Mesodermal cell (in vitro differentiated cells): ENCODE measurements at regions not wholly inside any gene's neighbourhood (a gene's known extent, or its start where the extent isn't known, plus 50 kb on each side); places are given as distances from the start of the nearest gene placed in this dataset.
"Not testable (repeated sequence)": the region's sequence is repeated elsewhere in the genome, so short reads cannot be mapped to it uniquely, and the experiment has no call there.

Experiments used
- H3K27ac ChIP-seq: 2 replicates; pipeline ENCODE4 v1.7.0; 2013; ENCODE audit warnings: mild to moderate bottlenecking, low read depth, low read length, moderate library complexity; ENCODE audit not compliant: severe bottlenecking
- H3K36me3 ChIP-seq: 2 replicates; pipeline ENCODE4 v1.7.1; 2013; ENCODE audit warnings: mild to moderate bottlenecking, low read length, moderate library complexity; ENCODE audit not compliant: control insufficient read depth, insufficient read depth
- H3K4me1 ChIP-seq: one replicate; pipeline ENCODE4 v1.7.1; 2013; ENCODE audit warnings: mild to moderate bottlenecking, low read length; ENCODE audit not compliant: insufficient read depth, control insufficient read depth, poor library complexity, severe bottlenecking
- H3K4me3 ChIP-seq: 2 replicates; pipeline ENCODE4 v1.7.0; 2013; ENCODE audit warnings: low read length, control low read depth, mild to moderate bottlenecking; ENCODE audit not compliant: insufficient read depth, poor library complexity, severe bottlenecking; ENCODE audit errors: extremely low read depth
- H3K9me3 ChIP-seq: 2 replicates; pipeline ENCODE4 v1.7.1; 2013; ENCODE audit warnings: mild to moderate bottlenecking, low read length, moderate library complexity; ENCODE audit not compliant: control insufficient read depth
- WGBS, 2 experiments: methylation state at CpG; one replicate each; pipeline ENCODE4 v1.1.5; 2013; ENCODE audit warnings: missing lambda C conversion rate in 2 of 2; ENCODE audit not compliant: insufficient coverage in 2 of 2; 5-methylcytosine and 5-hydroxymethylcytosine counted together

GRCh38 chr16:8044796-8045195 is 545.5 kb downstream of the TMEM114 start:
- WGBS, 2 experiments: 83 to 91% methylated on average over 3 to 5 of the region's 5 CpGs
- Histone ChIP-seq H3K4me1 (no peaks in the 10 kb centered on the region), H3K27ac (no peak overlapping the region), H3K4me3 (no peak overlapping the region), H3K9me3 (no peaks in the 10 kb centered on the region), H3K36me3 (no peaks in the 10 kb centered on the region)

GRCh38 chr16:8032406-8032805 is 557.9 kb downstream of the TMEM114 start:
- Histone ChIP-seq H3K36me3 (no peaks in the 10 kb centered on the region), H3K4me3 (no peak overlapping the region), H3K27ac (no peak overlapping the region), H3K9me3 (no peaks in the 10 kb centered on the region), H3K4me1 (no peaks in the 10 kb centered on the region)
- WGBS, 2 experiments: 89 to 97% methylated on average over 3 of the region's 3 CpGs

GRCh38 chr16:8030004-8030403 is 560.3 kb downstream of the TMEM114 start:
- WGBS, 2 experiments: 80% methylated on average over 1 of the region's 3 CpGs; no CpG with 5 or more reads in 1 of the 2 experiments

GRCh38 chr16:8026450-8026849 is 563.9 kb downstream of the TMEM114 start:
- Histone ChIP-seq H3K9me3 (no peaks in the 10 kb centered on the region), H3K4me3 (no peak overlapping the region), H3K27ac (no peak overlapping the region), H3K36me3 (no peaks in the 10 kb centered on the region), H3K4me1 (no peaks in the 10 kb centered on the region)
- 29 to 42% methylated on average over 2 of the region's 5 CpGs for WGBS, 2 experiments

More at GRCh38 chr16:8030004-8030403, 560.3 kb downstream of the TMEM114 start:
- H3K9me3 ChIP-seq, H3K36me3 ChIP-seq, H3K27ac ChIP-seq, H3K4me1 ChIP-seq, H3K4me3 ChIP-seq: not testable (repeated sequence)

GRCh38 chr16:8023326-8023725 is 567.0 kb downstream of the TMEM114 start:
- no peaks in the 10 kb centered on the region for H3K36me3 ChIP-seq
- 60 to 77% methylated on average over 1 to 2 of the region's 3 CpGs for WGBS, 2 experiments
- no peaks in the 10 kb centered on the region for H3K9me3 ChIP-seq
- H3K4me3 ChIP-seq: no peak overlapping the region
- no peak overlapping the region for H3K27ac ChIP-seq
- no peaks in the 10 kb centered on the region for H3K4me1 ChIP-seq

GRCh38 chr16:8005096-8005860 is 585.0 kb downstream of the TMEM114 start:
- 92 to 96% methylated on average over 8 to 9 of the region's 10 CpGs for WGBS, 2 experiments
- H3K9me3 ChIP-seq: no peaks in the 10 kb centered on the region
- H3K4me3 ChIP-seq: no peak overlapping the region
- H3K27ac ChIP-seq: no peak overlapping the region
- no peaks in the 10 kb centered on the region for H3K4me1 ChIP-seq
- H3K36me3 ChIP-seq: no peaks in the 10 kb centered on the region

GRCh38 chr16:7998789-7999453 is 591.4 kb downstream of the TMEM114 start:
- H3K36me3 ChIP-seq: no peaks in the 10 kb centered on the region
- no peak overlapping the region for H3K4me3 ChIP-seq
- no peak overlapping the region for H3K27ac ChIP-seq
- H3K4me1 ChIP-seq: no peaks in the 10 kb centered on the region
- 89 to 92% methylated on average over 8 to 10 of the region's 11 CpGs for WGBS, 2 experiments
- H3K9me3 ChIP-seq: no peaks in the 10 kb centered on the region

- Histone ChIP-seq H3K4me3 (no peak overlapping the region), H3K9me3 (no peaks in the 10 kb centered on the region), H3K36me3 (no peaks in the 10 kb centered on the region), H3K4me1 (no peaks in the 10 kb centered on the region), H3K27ac (no peak overlapping the region)
- 80% methylated on average over 1 of the region's 4 CpGs; no CpG with 5 or more reads in 1 of the 2 experiments for WGBS, 2 experiments
Measured at GRCh38 chr16:7997966-7998365, 592.3 kb downstream of the TMEM114 start.

- 63 to 67% methylated on average over 1 to 2 of the region's 3 CpGs for WGBS, 2 experiments
- Histone ChIP-seq H3K9me3 (no peaks in the 10 kb centered on the region), H3K4me1 (peaks cover 4% of the 10 kb centered on the region), H3K27ac (no peak overlapping the region), H3K4me3 (no peak overlapping the region), H3K36me3 (no peaks in the 10 kb centered on the region)
Measured at GRCh38 chr16:7992616-7993015, 597.7 kb downstream of the TMEM114 start.

GRCh38 chr16:7990626-7991260 is 599.6 kb downstream of the TMEM114 start:
- 91 to 94% methylated on average over 9 of the region's 11 CpGs for WGBS, 2 experiments
- Histone ChIP-seq H3K4me1 (peaks cover 4% of the 10 kb centered on the region), H3K27ac (no peak overlapping the region), H3K4me3 (no peak overlapping the region), H3K9me3 (no peaks in the 10 kb centered on the region), H3K36me3 (no peaks in the 10 kb centered on the region)
